ENCODE measurements at regions not wholly inside any gene's neighbourhood (a gene's known extent, or its start where the extent isn't known, plus 50 kb on each side); places are given as distances from the start of the nearest gene placed in this dataset.
"Not testable (repeated sequence)": the region's sequence is repeated elsewhere in the genome, so short reads cannot be mapped to it uniquely, and the experiment has no call there.

- DNase-seq (ENCODE audit: low spot score), result peak; percentile 27
Measured at GRCh38 chr7:35971133-35971891, 170.5 kb downstream of the SEPTIN7 start.

GRCh38 chr7:35975851-35976454, 175.1 kb downstream of the SEPTIN7 start:
- DNase-seq (ENCODE audit: low spot score), result peak; percentile 21

- not testable (repeated sequence) for DNase-seq (ENCODE audit: low spot score)
Measured at GRCh38 chr7:35978816-35979640, 174.0 kb upstream of the EEPD1 start.

GRCh38 chr7:35982600-35982999, 170.5 kb upstream of the EEPD1 start:
- no peak for DNase-seq (ENCODE audit: low spot score)

- DNase-seq (ENCODE audit: low spot score), result no peak
Measured at GRCh38 chr7:35983626-35984025, 169.4 kb upstream of the EEPD1 start.

GRCh38 chr7:35985126-35985754, 167.8 kb upstream of the EEPD1 start:
- peak; percentile 73 for DNase-seq (ENCODE audit: low spot score)

GRCh38 chr7:35987016-35987415, 166.0 kb upstream of the EEPD1 start:
- DNase-seq (ENCODE audit: low spot score), result no peak

GRCh38 chr7:35988105-35988504, 164.9 kb upstream of the EEPD1 start:
- no peak for DNase-seq (ENCODE audit: low spot score)

- DNase-seq (ENCODE audit: low spot score), result no peak
Measured at GRCh38 chr7:35988818-35989217, 164.2 kb upstream of the EEPD1 start.

GRCh38 chr7:35991511-35992232, 161.4 kb upstream of the EEPD1 start:
- DNase-seq (ENCODE audit: low spot score), result no peak

GRCh38 chr7:35992436-35992835, 160.6 kb upstream of the EEPD1 start:
- DNase-seq (ENCODE audit: low spot score), result no peak

GRCh38 chr7:35993113-35993512, 159.9 kb upstream of the EEPD1 start:
- DNase-seq (ENCODE audit: low spot score), result no peak

- DNase-seq (ENCODE audit: low spot score), result no peak
Measured at GRCh38 chr7:35993676-35994606, 159.1 kb upstream of the EEPD1 start.

- DNase-seq (ENCODE audit: low spot score), result no peak
Measured at GRCh38 chr7:35995334-35995733, 157.7 kb upstream of the EEPD1 start.

GRCh38 chr7:35998481-35998880, 154.6 kb upstream of the EEPD1 start:
- no peak for DNase-seq (ENCODE audit: low spot score)

GRCh38 chr7:36001546-36001945, 151.5 kb upstream of the EEPD1 start:
- no peak for DNase-seq (ENCODE audit: low spot score)

GRCh38 chr7:36002900-36003299, 150.2 kb upstream of the EEPD1 start:
- no peak for DNase-seq (ENCODE audit: low spot score)

GRCh38 chr7:36003343-36003742, 149.7 kb upstream of the EEPD1 start:
- no peak for DNase-seq (ENCODE audit: low spot score)

- DNase-seq (ENCODE audit: low spot score), result no peak
Measured at GRCh38 chr7:36005293-36005692, 147.8 kb upstream of the EEPD1 start.

- no peak for DNase-seq (ENCODE audit: low spot score)
Measured at GRCh38 chr7:36005876-36006275, 147.2 kb upstream of the EEPD1 start.

All from germinal center (tissue), 1 donor.